Raji (cell line): ENCODE measurements at regions not wholly inside any gene's neighbourhood (a gene's known extent, or its start where the extent isn't known, plus 50 kb on each side); places are given as distances from the start of the nearest gene placed in this dataset.
A peak's percentile ranks its signal among the peaks of the same experiment; 100 is the strongest.

Experiments used
- POLR2A ChIP-seq: IDR thresholded peaks from 2 replicates; pipeline ENCODE4 v1.6.1; 2011; ENCODE audit warnings: low read depth, low read length, control low read depth; ENCODE audit not compliant: insufficient read depth

GRCh38 chr2:136378712-136379595 is 261.0 kb upstream of the CXCR4 start:
- TF ChIP-seq POLR2A = no peak

GRCh38 chr2:136377423-136378382 is 259.8 kb upstream of the CXCR4 start:
- TF ChIP-seq POLR2A = no peak

GRCh38 chr2:136376798-136377211 is 258.9 kb upstream of the CXCR4 start:
- no peak for TF ChIP-seq POLR2A

- TF ChIP-seq POLR2A = no peak
Observed at GRCh38 chr2:136376211-136376610, 258.3 kb upstream of the CXCR4 start.

DNA sequence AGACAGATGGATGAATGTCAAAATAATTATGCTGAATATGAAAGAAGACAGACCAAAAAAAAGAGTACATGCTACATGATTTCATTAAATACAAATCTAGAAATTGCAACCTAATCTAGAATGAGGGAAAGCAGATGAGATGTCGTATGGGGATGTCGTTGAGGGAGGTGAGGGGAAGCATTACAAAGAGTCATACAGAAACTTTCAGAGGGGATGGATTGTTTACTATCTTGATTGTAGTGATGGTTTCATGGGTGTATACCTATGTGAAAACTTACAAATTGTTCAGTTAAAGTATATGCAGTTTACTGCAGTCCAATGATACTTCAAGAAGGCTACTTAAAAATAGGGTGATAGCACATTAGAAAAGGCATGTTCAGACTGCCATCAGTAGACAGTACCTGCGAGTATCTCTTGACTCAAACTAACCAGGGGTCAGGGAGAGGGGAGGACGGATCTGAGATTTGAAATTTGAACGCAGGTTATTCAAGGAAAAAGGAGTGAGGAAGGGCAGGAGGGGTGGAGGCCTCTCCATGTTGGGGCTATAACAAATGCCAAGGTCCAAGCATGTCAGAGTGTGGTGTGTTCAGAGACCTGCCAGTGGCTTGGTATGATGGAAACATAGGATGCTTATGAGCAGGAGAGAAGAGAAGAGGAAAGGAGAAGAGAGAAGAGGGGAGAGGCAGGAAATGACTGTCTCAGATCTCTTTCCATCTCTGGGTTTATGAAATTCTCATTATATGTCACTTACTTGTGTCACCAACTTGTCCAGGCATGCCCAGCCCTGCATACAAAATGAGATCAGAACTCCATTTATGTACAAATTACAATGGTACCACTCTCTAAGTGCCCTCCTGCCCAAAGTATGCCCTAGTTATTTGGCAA is 257.3 kb upstream of the CXCR4 start:
- TF ChIP-seq POLR2A = no peak

GRCh38 chr2:136373841-136374240 is 255.9 kb upstream of the CXCR4 start:
- no peak for TF ChIP-seq POLR2A

GRCh38 chr2:136373029-136373428 is 255.1 kb upstream of the CXCR4 start:
- no peak for TF ChIP-seq POLR2A

GRCh38 chr2:136363900-136364299 is 246.0 kb upstream of the CXCR4 start:
- no peak for TF ChIP-seq POLR2A

DNA sequence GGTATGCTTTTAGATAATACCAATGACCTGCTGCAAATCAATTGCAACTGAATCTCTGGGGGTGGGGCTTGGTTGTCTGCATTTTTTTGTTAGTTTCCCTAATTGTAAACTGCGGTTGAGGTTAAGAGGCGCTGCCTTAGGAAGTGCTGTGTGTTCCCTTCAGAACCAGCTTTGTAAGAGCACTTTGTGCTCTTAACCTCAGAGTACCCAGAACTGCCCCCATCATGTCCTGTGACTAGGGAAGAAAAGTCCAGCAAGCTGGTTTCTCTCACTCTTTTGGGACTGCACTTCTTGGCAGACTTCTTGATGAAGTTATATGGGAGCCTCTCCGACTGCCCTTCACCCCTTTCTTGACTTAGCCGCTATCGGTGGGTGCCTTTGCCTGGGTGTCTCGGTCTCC is 245.5 kb upstream of the CXCR4 start:
- no peak for TF ChIP-seq POLR2A

- TF ChIP-seq POLR2A = no peak
Observed at GRCh38 chr2:136362676-136363390, 244.9 kb upstream of the CXCR4 start.

DNA sequence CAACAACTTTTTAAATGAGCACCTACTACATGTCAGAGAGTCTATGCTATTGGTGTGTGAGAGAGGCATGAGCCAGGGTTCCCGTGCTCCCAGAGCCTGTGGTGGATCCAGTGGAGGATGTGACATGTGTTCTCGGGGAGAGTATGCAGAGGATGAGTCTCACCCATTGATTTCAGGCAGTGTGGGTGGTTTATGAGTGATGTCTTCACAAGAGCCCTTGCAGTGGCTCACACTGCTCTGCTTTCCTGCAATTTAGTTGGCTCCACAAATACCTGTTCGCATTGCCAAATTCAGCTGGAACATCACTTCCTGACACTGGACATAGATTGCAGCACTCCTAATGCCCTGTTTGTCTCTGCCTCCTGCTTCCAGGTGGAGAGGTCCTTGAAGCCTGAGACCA is 243.6 kb upstream of the CXCR4 start:
- TF ChIP-seq POLR2A = no peak

- no peak for TF ChIP-seq POLR2A
Observed at GRCh38 chr2:136360790-136361189, 242.8 kb upstream of the CXCR4 start.

GRCh38 chr2:136359121-136359965 is 241.4 kb upstream of the CXCR4 start:
- TF ChIP-seq POLR2A = peak; percentile 48
